GM19397 (cell line): ENCODE measurements at regions not wholly inside any gene's neighbourhood (a gene's known extent, or its start where the extent isn't known, plus 50 kb on each side); places are given as distances from the start of the nearest gene placed in this dataset.

Source experiments
- ATAC-seq: cut with Tn5 transposase; IDR thresholded peaks from one replicate; pipeline ENCODE4 v1.9.1; 2021; ENCODE audit warnings: mild to moderate bottlenecking, moderate library complexity; ENCODE audit not compliant: unreplicated experiment

GRCh38 chr14:44788612-44789011, 173.1 kb downstream of the KLHL28 start:
- ATAC-seq, result no peak

DNA sequence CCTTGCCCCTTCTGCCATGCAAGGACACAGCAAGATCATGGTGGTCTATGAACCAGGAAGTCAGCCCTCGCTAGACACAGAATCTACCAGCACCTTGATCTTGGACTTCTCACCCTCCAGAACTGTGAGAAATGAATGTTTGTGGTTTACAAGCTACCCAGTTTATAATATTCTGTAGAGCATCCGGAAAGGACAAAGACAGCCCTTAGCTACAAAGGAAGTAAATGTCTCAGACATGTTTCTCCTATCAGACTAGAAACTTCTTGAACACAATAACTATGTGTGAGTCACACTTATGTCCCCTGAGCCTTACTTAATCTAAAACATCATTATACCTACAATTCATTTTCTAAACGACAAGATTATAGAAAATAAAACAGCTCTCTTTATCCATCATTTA, 176.7 kb downstream of the KLHL28 start:
- ATAC-seq, result no peak

- no peak for ATAC-seq
These were observed 177.8 kb downstream of the KLHL28 start for GRCh38 chr14:44783901-44784300.

DNA sequence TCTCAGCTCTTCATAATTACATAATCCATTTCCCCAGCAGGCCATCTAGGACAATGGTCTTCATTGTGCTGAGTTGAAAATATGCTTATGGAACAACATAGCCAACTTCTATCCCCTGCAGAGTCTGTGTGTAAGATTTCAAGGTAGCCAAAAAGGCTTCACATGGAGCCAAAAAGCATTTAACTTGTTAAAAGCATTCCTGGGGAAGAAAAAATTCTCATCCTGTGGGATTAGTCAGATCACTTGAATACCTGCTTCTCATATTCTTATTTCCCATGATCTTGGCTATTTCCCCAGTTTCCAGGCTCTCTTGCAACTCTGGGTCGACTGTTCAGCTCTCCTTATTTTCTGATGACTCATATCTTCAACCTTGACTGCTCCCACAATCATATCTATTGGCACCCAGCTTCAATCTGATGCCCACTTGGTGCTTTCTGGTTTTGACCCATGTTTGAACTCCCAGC, 178.9 kb downstream of the KLHL28 start:
- no peak for ATAC-seq

DNA sequence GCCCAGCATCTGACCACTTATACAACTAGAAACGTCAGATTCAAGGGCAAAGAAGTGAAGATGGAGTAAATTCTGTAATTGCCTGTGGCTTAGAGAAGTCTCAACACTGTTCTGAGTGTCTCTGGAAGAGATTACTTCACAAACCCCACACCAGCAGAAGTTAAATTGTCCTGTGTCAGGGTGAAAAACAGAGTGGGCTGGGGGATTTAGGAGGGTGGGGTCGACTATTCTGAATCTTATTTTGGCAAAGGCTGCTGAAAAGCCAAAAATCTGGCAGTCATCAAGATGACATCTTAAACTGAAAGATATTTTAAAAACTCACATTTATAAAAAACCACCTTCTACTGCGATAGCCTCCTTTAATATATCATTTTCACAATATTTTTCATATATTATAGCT, 180.8 kb downstream of the KLHL28 start:
- ATAC-seq, result no peak

- ATAC-seq, result no peak
These were observed 183.1 kb downstream of the KLHL28 start for GRCh38 chr14:44778604-44779003.

- no peak for ATAC-seq
These were observed 184.2 kb downstream of the KLHL28 start for GRCh38 chr14:44777584-44777983.

GRCh38 chr14:44775248-44775647, 186.5 kb downstream of the KLHL28 start:
- ATAC-seq, result no peak

GRCh38 chr14:44774396-44774795, 187.4 kb downstream of the KLHL28 start:
- no peak for ATAC-seq

DNA sequence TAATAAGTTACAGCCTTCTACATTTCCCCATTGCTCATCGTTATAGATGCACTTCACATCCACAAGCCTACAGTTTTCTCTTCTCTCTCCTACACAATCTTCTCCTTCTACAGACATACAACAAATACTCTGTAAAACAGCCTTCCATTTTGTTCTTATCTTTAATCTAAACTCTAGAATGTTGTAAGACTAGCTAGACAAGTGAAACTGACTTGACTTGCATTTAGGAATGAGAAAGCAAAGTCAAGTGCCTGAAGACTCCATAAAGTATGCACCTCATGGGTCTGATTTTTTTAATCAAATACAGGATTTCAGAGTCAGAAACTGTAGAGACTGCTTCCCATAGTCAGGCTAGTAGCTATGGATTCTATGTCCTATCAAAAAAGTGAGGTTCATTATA, 190.3 kb downstream of the KLHL28 start:
- ATAC-seq, result no peak

GRCh38 chr14:44770201-44770600, 191.5 kb downstream of the KLHL28 start:
- no peak for ATAC-seq

DNA sequence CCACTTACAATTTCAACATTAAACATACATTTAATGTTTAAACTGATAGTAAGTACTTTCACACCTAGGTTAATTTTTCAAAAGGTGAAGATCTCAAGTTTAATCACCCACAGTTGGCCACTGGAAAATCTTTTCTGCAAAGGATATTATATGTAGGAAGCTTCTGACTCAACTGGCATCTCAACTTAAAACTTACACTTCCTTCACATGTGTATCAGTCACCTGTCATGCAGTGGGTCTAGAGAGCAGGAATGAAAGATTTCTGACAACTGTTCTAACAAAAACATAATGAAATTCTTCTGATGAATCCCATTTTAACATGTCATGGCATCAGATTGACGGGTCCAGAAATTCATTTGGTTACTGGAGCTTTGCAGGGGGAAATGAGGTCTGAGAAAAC, 192.8 kb downstream of the KLHL28 start:
- ATAC-seq, result no peak

GRCh38 chr14:44767646-44768173, 194.0 kb downstream of the KLHL28 start:
- no peak for ATAC-seq

DNA sequence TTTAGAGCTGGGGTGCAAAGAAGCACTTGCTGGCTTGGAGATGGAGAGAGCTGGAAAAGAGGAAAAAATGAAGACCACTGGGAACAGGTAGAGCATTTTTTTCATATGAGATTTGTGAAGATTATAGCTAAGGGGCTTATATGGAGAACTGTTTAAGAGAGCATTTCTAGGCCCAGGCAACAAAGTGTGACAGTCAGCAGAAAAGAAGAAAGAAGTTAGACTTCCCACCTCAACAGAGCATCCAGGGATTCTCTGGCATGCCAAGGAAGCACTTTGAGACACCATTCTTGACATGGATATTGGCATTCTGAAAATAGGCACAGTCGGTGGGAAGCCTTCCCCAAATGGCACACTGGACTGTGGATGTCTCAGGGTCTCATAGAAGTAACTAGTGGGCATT, 195.5 kb downstream of the KLHL28 start:
- no peak for ATAC-seq

- ATAC-seq, result no peak
These were observed 198.4 kb downstream of the KLHL28 start for GRCh38 chr14:44763356-44763755.

GRCh38 chr14:44759277-44759676, 202.5 kb downstream of the KLHL28 start:
- no peak for ATAC-seq

DNA sequence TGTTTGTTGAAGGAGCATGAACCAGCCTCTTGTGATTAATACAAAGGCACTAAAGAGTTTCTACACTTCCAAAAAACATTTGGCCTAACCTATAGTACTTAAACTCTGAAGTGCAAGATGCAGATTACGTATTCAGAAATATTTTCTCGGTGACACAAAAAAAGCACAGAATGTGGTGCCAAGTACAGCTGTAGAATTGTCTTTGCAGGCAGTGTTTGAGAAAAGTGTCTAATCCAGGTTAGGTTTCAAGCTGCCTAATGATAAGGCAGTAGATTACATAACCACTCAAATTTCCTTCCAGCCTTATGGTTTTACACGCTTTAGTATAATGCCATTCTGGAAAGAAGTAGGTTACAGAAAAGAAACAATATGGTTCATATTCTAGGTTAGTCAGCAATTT, 205.2 kb downstream of the KLHL28 start:
- ATAC-seq, result no peak

- no peak for ATAC-seq
These were observed 216.4 kb downstream of the KLHL28 start for GRCh38 chr14:44745371-44745770.

- no peak for ATAC-seq
These were observed 219.5 kb downstream of the KLHL28 start for GRCh38 chr14:44742202-44742601.

DNA sequence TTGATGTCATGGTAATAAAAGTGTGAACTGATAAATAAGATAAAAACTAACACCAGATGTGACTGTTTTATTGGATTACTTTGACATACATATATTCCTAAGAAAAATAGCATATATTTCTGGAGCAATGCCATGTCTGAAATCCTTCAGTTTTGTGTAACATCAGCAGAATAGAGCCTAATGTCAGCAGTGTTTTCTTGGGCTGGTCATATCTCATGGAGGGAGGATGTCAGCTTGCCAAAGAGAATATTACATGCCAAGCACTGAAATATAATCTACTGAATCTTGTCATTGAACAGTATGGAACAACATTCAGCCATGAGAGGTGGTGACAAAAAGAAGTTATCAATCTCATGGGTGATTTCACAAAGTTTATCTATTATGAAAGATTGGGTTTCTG, 220.3 kb downstream of the KLHL28 start:
- ATAC-seq, result no peak

GRCh38 chr14:44736326-44736725, 225.4 kb downstream of the KLHL28 start:
- no peak for ATAC-seq

GRCh38 chr14:44732144-44732543, 225.1 kb upstream of the FSCB start:
- no peak for ATAC-seq

GRCh38 chr14:44730860-44731259, 223.8 kb upstream of the FSCB start:
- ATAC-seq, result no peak
